ENCODE measurements at regions not wholly inside any gene's neighbourhood (a gene's known extent, or its start where the extent isn't known, plus 50 kb on each side); places are given as distances from the start of the nearest gene placed in this dataset.

GRCh38 chr2:81714817-81715216, 1410.3 kb upstream of the LRRTM1 start:
- no peak overlapping the region for H3K4me3 ChIP-seq (ENCODE audit: low read depth, low read length)
- in situ Hi-C loops (cut with HindIII; ENCODE audit: low sequenced_read_pairs): no loop called here
- no peak for DNase-seq (ENCODE audit: low read depth, low spot score)
- no peak for TF ChIP-seq CTCF (IDR thresholded peaks at IDR 0.05; ENCODE audit: low read depth, low read length)

DNA sequence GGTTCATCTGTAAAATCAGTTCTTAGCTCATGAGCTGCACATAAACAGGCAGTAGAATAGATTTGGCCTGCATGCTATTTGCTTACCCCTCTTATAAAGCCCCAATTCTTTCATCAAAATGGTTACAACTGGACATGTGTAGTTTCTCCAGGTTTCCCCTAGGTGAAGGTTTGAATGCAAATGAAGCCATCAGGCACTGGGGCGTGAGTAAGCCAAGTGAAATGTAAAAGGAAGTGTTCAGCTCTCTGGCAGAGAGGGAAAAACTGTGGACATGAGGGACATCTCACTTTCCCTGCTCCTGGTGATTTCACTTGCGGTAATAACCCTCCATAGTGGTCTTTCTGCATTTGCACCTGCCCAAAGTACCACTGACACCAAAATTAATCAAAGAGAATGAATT, 1402.3 kb upstream of the LRRTM1 start:
- no peak for TF ChIP-seq CTCF (IDR thresholded peaks at IDR 0.05; ENCODE audit: low read depth, low read length)
- no peak for DNase-seq (ENCODE audit: low read depth, low spot score)
- H3K4me3 ChIP-seq (ENCODE audit: low read depth, low read length): no peak overlapping the region
- in situ Hi-C loops (cut with HindIII; ENCODE audit: low sequenced_read_pairs): no loop called here

DNA sequence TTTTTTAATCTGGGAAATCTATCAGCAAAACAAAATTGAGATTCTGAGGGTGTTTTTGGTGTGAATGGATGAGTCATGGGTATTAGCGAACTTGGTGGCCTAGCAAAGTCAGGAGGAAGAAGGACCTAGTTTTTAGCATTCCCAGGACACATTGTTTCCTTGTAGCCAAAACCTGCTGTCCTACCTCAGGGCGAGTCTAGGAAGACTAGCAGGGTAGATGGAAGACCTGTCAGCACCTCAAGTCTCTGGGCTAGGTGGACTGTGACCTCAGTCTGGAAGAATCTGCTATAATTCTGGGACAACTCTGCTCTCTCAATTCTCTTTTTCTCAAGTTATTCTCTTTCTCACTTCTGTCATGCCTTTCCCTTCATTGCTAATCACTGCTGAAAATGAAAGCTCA, 1399.3 kb upstream of the LRRTM1 start:
- no peak overlapping the region for H3K4me3 ChIP-seq (ENCODE audit: low read depth, low read length)
- in situ Hi-C loops (cut with HindIII; ENCODE audit: low sequenced_read_pairs): no loop called here
- no peak for DNase-seq (ENCODE audit: low read depth, low spot score)
- no peak for TF ChIP-seq CTCF (IDR thresholded peaks at IDR 0.05; ENCODE audit: low read depth, low read length)

GRCh38 chr2:81692566-81692965, 1388.0 kb upstream of the LRRTM1 start:
- in situ Hi-C loops (cut with HindIII; ENCODE audit: low sequenced_read_pairs): no loop called here
- no peak overlapping the region for H3K4me3 ChIP-seq (ENCODE audit: low read depth, low read length)
- no peak for TF ChIP-seq CTCF (IDR thresholded peaks at IDR 0.05; ENCODE audit: low read depth, low read length)
- no peak for DNase-seq (ENCODE audit: low read depth, low spot score)

- in situ Hi-C loops (cut with HindIII; ENCODE audit: low sequenced_read_pairs): no loop called here
- no peak for TF ChIP-seq CTCF (IDR thresholded peaks at IDR 0.05; ENCODE audit: low read depth, low read length)
- no peak for DNase-seq (ENCODE audit: low read depth, low spot score)
- no peak overlapping the region for H3K4me3 ChIP-seq (ENCODE audit: low read depth, low read length)
Observed at GRCh38 chr2:81675641-81676040, 1371.1 kb upstream of the LRRTM1 start.

- TF ChIP-seq CTCF (IDR thresholded peaks at IDR 0.05; ENCODE audit: low read depth, low read length): no peak
- in situ Hi-C loops (cut with HindIII; ENCODE audit: low sequenced_read_pairs): no loop called here
- DNase-seq (ENCODE audit: low read depth, low spot score): no peak
- H3K4me3 ChIP-seq (ENCODE audit: low read depth, low read length): no peak overlapping the region
Observed at GRCh38 chr2:81672923-81673322, 1368.4 kb upstream of the LRRTM1 start.

DNA sequence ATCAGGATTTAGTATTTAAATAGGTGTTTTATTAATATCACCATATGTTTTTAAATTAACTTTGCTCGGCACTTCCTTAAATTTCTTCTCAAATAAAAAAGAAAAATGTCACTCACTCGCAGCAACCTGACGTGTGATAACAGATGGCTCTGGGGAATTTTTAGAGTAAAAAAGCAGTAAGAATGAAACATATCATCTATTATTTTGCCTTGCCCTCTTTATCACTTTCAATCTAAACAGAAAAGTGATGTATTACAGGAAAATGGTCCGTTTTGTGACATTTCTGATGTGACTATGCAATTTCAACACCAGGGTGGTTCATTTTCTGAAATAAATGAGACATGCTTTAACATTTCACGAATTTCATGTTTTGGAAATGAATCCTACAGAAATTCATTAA, 1368.0 kb upstream of the LRRTM1 start:
- TF ChIP-seq CTCF (IDR thresholded peaks at IDR 0.05; ENCODE audit: low read depth, low read length): no peak
- no peak overlapping the region for H3K4me3 ChIP-seq (ENCODE audit: low read depth, low read length)
- DNase-seq (ENCODE audit: low read depth, low spot score): no peak
- in situ Hi-C loops (cut with HindIII; ENCODE audit: low sequenced_read_pairs): no loop called here

All from astrocyte of the spinal cord (primary cell).